ENCODE measurements at regions not wholly inside any gene's neighbourhood (a gene's known extent, or its start where the extent isn't known, plus 50 kb on each side); places are given as distances from the start of the nearest gene placed in this dataset.
"Not testable (repeated sequence)": the region's sequence is repeated elsewhere in the genome, so short reads cannot be mapped to it uniquely, and the experiment has no call there.

GRCh38 chr11:93041682-93042081 lies 72.2 kb downstream of the MTNR1B start:
- DNase-seq (ENCODE audit: low read depth): no peak
- TF ChIP-seq CTCF (conservative IDR thresholded peaks at IDR 0.05; ENCODE audit: control insufficient read depth, insufficient read depth, low read depth, low read length): no peak
- no peak overlapping the region for H3K4me3 ChIP-seq (ENCODE audit: control insufficient read depth, low read depth, low read length)

GRCh38 chr11:93043186-93043585 lies 73.7 kb downstream of the MTNR1B start:
- not testable (repeated sequence) for H3K4me3 ChIP-seq (ENCODE audit: control insufficient read depth, low read depth, low read length); DNase-seq (ENCODE audit: low read depth)

- TF ChIP-seq CTCF (conservative IDR thresholded peaks at IDR 0.05; ENCODE audit: control insufficient read depth, insufficient read depth, low read depth, low read length): no peak
- no peak for DNase-seq (ENCODE audit: low read depth)
- no peak overlapping the region for H3K4me3 ChIP-seq (ENCODE audit: control insufficient read depth, low read depth, low read length)
These were observed 80.3 kb downstream of the MTNR1B start for GRCh38 chr11:93049740-93050139.

- TF ChIP-seq CTCF (conservative IDR thresholded peaks at IDR 0.05; ENCODE audit: control insufficient read depth, insufficient read depth, low read depth, low read length): no peak
- peak; percentile 73 for DNase-seq (ENCODE audit: low read depth)
- H3K4me3 ChIP-seq (ENCODE audit: control insufficient read depth, low read depth, low read length): no peak overlapping the region
These were observed 81.7 kb downstream of the MTNR1B start for GRCh38 chr11:93051186-93051585.

- DNase-seq (ENCODE audit: low read depth): no peak
- H3K4me3 ChIP-seq (ENCODE audit: control insufficient read depth, low read depth, low read length): no peak overlapping the region
- no peak for TF ChIP-seq CTCF (conservative IDR thresholded peaks at IDR 0.05; ENCODE audit: control insufficient read depth, insufficient read depth, low read depth, low read length)
These were observed 84.4 kb downstream of the MTNR1B start for GRCh38 chr11:93053864-93054263.

GRCh38 chr11:93054279-93054678 lies 84.8 kb downstream of the MTNR1B start:
- TF ChIP-seq CTCF (conservative IDR thresholded peaks at IDR 0.05; ENCODE audit: control insufficient read depth, insufficient read depth, low read depth, low read length): no peak
- no peak overlapping the region for H3K4me3 ChIP-seq (ENCODE audit: control insufficient read depth, low read depth, low read length)
- DNase-seq (ENCODE audit: low read depth): peak; percentile 56

GRCh38 chr11:93054881-93055280 lies 85.4 kb downstream of the MTNR1B start:
- no peak overlapping the region for H3K4me3 ChIP-seq (ENCODE audit: control insufficient read depth, low read depth, low read length)
- no peak for TF ChIP-seq CTCF (conservative IDR thresholded peaks at IDR 0.05; ENCODE audit: control insufficient read depth, insufficient read depth, low read depth, low read length)
- peak; percentile 98 for DNase-seq (ENCODE audit: low read depth)

All from fibroblast of mammary gland (primary cell).